Caki2 (cell line): ENCODE measurements at regions not wholly inside any gene's neighbourhood (a gene's known extent, or its start where the extent isn't known, plus 50 kb on each side); places are given as distances from the start of the nearest gene placed in this dataset.
"Not testable (repeated sequence)": the region's sequence is repeated elsewhere in the genome, so short reads cannot be mapped to it uniquely, and the experiment has no call there.

Experiments
- DNase-seq: peaks from one replicate; pipeline ENCODE4 v3.0.0-alpha.2; 2015; ENCODE audit warnings: low read depth
- in situ Hi-C: cut with HindIII; loops from 2 replicates; pipeline ENCODE4 v1.10.0; 2016; ENCODE audit warnings: low sequenced_read_pairs, low pct_unique_long_range_greater_than_20kb, mixed read lengths

DNA sequence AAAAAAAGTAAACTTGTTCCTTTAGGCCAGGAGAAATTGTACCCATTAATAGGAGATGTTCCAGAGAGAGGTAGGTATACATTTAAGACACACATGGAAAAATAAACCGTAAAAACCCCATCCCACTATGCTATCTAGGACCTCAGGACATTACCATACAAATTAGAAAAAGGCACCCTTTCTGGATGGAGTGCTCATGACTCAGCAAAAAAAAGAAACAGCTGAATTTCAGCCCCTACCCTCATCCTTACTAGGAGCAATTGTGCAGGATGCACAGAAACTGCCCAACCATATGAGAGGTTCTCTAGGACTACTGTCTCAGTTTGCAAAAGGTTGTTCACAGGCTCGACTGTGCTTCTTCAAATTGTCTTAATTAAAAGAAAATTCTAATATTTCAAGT lies 368.2 kb downstream of the HINT1 start:
- in situ Hi-C loops = no loop called here
- no peak for DNase-seq

- DNase-seq = no peak
- in situ Hi-C loops = no loop called here
These were observed 369.0 kb downstream of the HINT1 start for GRCh38 chr5:130796032-130796431.

GRCh38 chr5:130795037-130795436 lies 370.0 kb downstream of the HINT1 start:
- DNase-seq = no peak
- in situ Hi-C loops = no loop called here

DNA sequence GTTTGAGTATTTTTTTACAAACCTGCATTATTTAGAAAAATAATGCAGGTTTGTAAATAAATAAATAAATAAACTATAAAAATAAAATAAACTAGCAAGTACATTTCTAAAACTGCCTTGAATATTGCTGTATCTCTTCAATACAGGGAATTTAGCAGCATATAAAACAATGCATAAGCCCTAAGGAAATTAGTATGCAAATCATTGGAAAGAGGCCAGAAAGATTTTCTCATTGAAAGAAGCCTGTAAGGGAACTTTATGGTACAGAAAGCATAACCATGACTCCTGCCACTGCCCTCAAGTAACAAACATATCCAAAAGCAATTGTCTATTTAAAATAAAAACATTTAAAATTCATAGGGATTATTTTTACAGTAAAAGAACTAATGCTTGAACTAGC lies 387.3 kb downstream of the HINT1 start:
- DNase-seq = no peak
- in situ Hi-C loops = no loop called here

GRCh38 chr5:130773813-130774212 lies 391.2 kb downstream of the HINT1 start:
- in situ Hi-C loops = no loop called here
- peak; percentile 23 for DNase-seq

GRCh38 chr5:130762031-130762430 lies 403.0 kb downstream of the HINT1 start:
- DNase-seq = no peak
- in situ Hi-C loops = no loop called here

- DNase-seq = no peak
- in situ Hi-C loops = no loop called here
These were observed 406.0 kb downstream of the HINT1 start for GRCh38 chr5:130759061-130759460.

DNA sequence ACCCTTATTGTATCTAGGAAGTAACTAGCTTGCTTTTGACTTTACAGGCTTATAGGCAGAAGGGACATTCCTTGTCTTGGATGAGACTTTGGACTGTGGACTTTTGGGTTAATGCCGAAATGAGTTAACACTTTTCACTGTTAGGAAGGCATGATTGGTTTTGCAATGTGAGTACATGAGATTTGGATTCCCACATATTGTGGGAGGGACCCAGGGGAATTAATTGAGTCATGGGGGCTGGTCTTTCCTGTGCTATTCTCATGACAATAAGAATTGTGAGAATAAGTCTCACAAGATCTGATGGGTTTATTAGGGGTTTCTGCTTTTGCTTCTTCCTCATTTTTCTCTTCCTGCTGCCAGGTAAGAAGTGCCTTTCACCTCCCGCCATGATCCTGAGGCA lies 417.5 kb downstream of the HINT1 start:
- no peak for DNase-seq
- in situ Hi-C loops = no loop called here

GRCh38 chr5:130746641-130747040 lies 418.4 kb downstream of the HINT1 start:
- in situ Hi-C loops, DNase-seq: not testable (repeated sequence)

- in situ Hi-C loops = no loop called here
- no peak for DNase-seq
These were observed 422.0 kb downstream of the HINT1 start for GRCh38 chr5:130743092-130743491.

DNA sequence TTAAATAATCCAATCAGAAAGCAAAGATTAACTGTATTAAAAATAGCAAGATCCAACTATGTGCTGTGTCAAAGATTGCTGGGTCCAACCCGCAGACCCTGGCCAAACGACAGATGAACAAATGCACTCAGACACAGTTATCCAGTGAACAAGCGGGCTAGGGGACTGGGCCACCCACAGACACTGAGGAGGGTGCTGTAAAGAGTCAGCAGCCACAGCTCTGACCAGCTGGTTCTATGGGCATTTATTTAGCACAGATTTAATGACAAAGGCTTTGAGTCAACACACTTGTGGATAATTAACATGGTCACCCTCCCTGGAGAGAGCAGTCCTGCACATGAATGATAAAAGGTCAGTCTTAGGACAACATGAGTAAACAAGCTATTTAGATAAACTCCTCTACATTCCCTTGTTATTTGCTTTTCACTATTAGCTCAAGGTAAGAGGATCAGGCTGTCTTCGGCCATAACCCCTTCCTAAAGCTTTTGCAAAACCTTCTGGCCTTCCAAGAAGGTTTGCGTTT lies 424.9 kb downstream of the HINT1 start:
- in situ Hi-C loops = no loop called here
- no peak for DNase-seq

DNA sequence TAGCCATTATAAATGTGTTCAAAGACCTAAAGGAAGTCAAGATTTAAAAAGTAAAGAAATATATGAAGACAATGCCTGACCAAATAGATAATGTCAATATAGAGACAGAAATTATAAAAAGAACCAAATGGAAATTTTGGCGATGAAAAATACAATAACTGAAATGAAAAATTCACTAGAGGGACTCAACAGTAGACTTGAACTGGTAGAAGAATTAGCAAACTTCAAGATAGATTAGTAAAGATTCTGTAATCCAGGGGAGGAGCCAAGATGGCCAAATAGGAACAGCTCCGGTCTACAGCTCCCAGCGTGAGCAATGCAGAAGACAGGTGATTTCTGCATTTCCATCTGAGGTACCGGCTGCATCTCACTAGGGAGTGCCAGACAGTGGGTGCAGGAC lies 433.2 kb downstream of the HINT1 start:
- no peak for DNase-seq
- in situ Hi-C loops = no loop called here

DNA sequence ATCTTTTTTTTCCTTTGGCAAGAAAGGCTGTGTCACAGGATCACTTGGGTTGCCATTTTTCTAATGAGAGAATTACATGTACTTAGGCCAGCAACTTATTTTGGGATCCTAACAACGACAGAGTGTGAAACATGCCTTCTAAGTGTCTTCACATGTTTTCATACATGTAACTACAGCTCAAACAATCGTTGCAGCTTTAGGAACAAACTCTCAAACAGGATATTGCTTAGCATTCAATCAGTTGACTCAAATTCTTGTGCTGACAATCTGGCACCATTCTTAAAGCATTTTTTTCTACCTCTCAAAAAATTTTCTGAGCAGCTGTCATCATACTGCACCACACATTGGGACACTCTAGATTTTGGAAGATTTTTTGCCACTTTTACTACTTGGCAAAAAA lies 435.5 kb downstream of the HINT1 start:
- no peak for DNase-seq
- in situ Hi-C loops = no loop called here

DNA sequence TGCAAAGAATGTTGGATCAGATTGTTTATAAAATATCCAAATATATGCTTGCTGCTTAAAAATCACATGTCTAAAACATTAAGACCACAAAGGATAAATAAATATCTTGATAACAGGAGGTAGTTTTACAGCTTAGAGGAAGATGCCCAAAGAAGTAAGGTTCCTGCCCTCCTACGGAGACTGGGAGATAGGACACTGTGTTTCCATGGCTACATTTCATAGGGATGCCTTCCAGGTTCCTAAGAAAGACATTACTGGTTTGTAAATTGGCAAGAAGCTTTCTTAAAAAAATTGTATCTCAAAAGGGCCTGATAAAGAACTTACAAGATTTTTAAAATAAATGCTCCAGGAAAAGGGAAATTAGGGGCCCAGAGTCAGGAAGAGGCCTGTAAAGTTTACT lies 437.2 kb downstream of the HINT1 start:
- in situ Hi-C loops = no loop called here
- no peak for DNase-seq

- DNase-seq = no peak
- in situ Hi-C loops = no loop called here
These were observed 440.4 kb downstream of the HINT1 start for GRCh38 chr5:130724658-130725057.

GRCh38 chr5:130720355-130720754 lies 444.7 kb downstream of the HINT1 start:
- DNase-seq = peak; percentile 33
- in situ Hi-C loops = no loop called here

GRCh38 chr5:130715541-130715940 lies 449.5 kb downstream of the HINT1 start:
- in situ Hi-C loops = no loop called here
- DNase-seq = no peak

DNA sequence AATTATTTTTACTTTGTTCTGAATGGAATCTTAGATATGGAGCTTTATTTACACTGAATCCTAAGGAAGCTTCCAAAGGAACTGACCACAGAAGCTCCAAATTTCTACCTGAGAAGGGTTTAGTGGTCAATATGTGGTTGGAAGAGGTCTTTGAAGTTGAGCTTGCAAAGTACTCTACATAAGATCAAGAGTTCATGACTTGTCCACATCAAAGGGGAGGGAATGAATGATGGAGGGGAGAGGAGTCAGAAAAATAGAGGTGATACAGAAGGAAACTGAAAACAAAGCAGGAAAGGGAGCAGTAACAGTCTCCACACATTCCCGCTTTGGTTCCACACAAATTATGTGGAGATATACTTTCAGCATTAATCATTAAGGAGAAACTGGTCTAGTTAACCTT lies 450.9 kb downstream of the HINT1 start:
- no peak for DNase-seq
- in situ Hi-C loops = no loop called here

GRCh38 chr5:130712324-130712723 lies 452.7 kb downstream of the HINT1 start:
- no peak for DNase-seq
- in situ Hi-C loops = no loop called here

DNA sequence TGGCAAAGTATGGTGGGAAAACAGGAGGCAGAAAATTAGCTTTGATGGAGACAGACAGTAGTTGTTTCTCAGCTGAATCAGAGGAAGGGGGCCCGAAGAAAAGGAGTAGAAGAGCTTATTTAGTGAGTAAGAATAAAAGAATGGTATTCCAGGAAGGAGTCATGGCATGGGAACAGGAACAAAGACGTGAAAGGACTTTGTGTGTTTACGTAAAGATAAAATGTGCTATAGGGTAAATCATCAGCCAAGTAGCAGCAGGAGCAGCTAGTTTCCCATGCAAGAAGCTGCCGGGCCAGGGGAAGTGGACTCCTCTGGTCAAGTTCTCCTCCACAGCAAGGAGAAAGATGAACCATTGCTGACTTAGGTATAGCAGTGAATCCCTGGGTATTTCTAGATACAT lies 454.5 kb downstream of the HINT1 start:
- DNase-seq = peak; percentile 67
- in situ Hi-C loops = no loop called here

- no peak for DNase-seq
- in situ Hi-C loops = no loop called here
These were observed 456.3 kb downstream of the HINT1 start for GRCh38 chr5:130708754-130709153.
